Panc1 (cell line): ENCODE measurements at regions not wholly inside any gene's neighbourhood (a gene's known extent, or its start where the extent isn't known, plus 50 kb on each side); places are given as distances from the start of the nearest gene placed in this dataset.

Experiments
- POLR2AphosphoS5 ChIP-seq: IDR thresholded peaks from 2 replicates; pipeline ENCODE4 v1.6.1; 2012; ENCODE audit warnings: mild to moderate bottlenecking, low read depth, low read length, moderate library complexity
- REST ChIP-seq, 2 experiments: IDR thresholded peaks; 2 replicates each; pipeline ENCODE4 v1.6.1; 2011 to 2012; ENCODE audit warnings: low read depth in 2 of 2, control low read depth in 1 of 2, low read length in 1 of 2, mild to moderate bottlenecking in 1 of 2, moderate library complexity in 1 of 2; ENCODE audit not compliant: insufficient read depth in 1 of 2
- TF ChIP-seq, protein P1 (sequence below): fragments of 450-650 bp; IDR thresholded peaks from 2 replicates; pipeline ENCODE4 v1.5.1; 2017; ENCODE audit warnings: mild to moderate bottlenecking

GRCh38 chr21:14900058-14900457, 164.7 kb downstream of the NRIP1 start:
- TF ChIP-seq, protein P1, sequence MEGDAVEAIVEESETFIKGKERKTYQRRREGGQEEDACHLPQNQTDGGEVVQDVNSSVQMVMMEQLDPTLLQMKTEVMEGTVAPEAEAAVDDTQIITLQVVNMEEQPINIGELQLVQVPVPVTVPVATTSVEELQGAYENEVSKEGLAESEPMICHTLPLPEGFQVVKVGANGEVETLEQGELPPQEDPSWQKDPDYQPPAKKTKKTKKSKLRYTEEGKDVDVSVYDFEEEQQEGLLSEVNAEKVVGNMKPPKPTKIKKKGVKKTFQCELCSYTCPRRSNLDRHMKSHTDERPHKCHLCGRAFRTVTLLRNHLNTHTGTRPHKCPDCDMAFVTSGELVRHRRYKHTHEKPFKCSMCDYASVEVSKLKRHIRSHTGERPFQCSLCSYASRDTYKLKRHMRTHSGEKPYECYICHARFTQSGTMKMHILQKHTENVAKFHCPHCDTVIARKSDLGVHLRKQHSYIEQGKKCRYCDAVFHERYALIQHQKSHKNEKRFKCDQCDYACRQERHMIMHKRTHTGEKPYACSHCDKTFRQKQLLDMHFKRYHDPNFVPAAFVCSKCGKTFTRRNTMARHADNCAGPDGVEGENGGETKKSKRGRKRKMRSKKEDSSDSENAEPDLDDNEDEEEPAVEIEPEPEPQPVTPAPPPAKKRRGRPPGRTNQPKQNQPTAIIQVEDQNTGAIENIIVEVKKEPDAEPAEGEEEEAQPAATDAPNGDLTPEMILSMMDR = no peak
- TF ChIP-seq REST (IDR thresholded peaks at IDR 0.05; ENCODE audit: insufficient read depth in 1 of 2, low read depth in 2 of 2, low read length in 1 of 2) = no peak
- TF ChIP-seq POLR2AphosphoS5 = no peak
